Fibroblast of the aortic adventitia (primary cell): ENCODE measurements at regions not wholly inside any gene's neighbourhood (a gene's known extent, or its start where the extent isn't known, plus 50 kb on each side); places are given as distances from the start of the nearest gene placed in this dataset.
"Not testable (repeated sequence)": the region's sequence is repeated elsewhere in the genome, so short reads cannot be mapped to it uniquely, and the experiment has no call there.

Experiments used
- DNase-seq: peaks from one replicate; pipeline ENCODE4 v3.0.0-alpha.2; 2010; ENCODE audit warnings: low read depth
- H3K4me3 ChIP-seq: 2 replicates; pipeline ENCODE4 v1.5.1; 2011; ENCODE audit warnings: low read depth, mild to moderate bottlenecking, control low read depth, low read length, moderate library complexity
- CTCF ChIP-seq: IDR thresholded peaks from 2 replicates; pipeline ENCODE4 v1.5.1; 2011; ENCODE audit warnings: mild to moderate bottlenecking, low read length, control low read depth, inconsistent platforms; ENCODE audit not compliant: insufficient read depth

GRCh38 chr10:55989188-55989587 is 371.9 kb downstream of the ZWINT start:
- no peak overlapping the region for H3K4me3 ChIP-seq
- no peak for TF ChIP-seq CTCF
- no peak for DNase-seq

- no peak for DNase-seq
- H3K4me3 ChIP-seq = no peak overlapping the region
- TF ChIP-seq CTCF = no peak
Measured at GRCh38 chr10:55979203-55979602, 381.9 kb downstream of the ZWINT start.

GRCh38 chr10:55966101-55966500 is 395.0 kb downstream of the ZWINT start:
- TF ChIP-seq CTCF = no peak
- DNase-seq = no peak

GRCh38 chr10:55943403-55943802 is 417.7 kb downstream of the ZWINT start:
- no peak for TF ChIP-seq CTCF
- H3K4me3 ChIP-seq = no peak overlapping the region
- DNase-seq = no peak

More at GRCh38 chr10:55966101-55966500, 395.0 kb downstream of the ZWINT start:
- no peak overlapping the region for H3K4me3 ChIP-seq

- H3K4me3 ChIP-seq = no peak overlapping the region
- no peak for TF ChIP-seq CTCF
- no peak for DNase-seq
Measured at GRCh38 chr10:55929291-55929690, 431.8 kb downstream of the ZWINT start.

GRCh38 chr10:55899472-55900147 is 461.4 kb downstream of the ZWINT start:
- H3K4me3 ChIP-seq, DNase-seq: not testable (repeated sequence)

GRCh38 chr10:55897490-55897921 is 463.6 kb downstream of the ZWINT start:
- no peak for TF ChIP-seq CTCF
- no peak overlapping the region for H3K4me3 ChIP-seq
- DNase-seq = no peak
